HG02884 (cell line): ENCODE measurements at regions not wholly inside any gene's neighbourhood (a gene's known extent, or its start where the extent isn't known, plus 50 kb on each side); places are given as distances from the start of the nearest gene placed in this dataset.
A peak's percentile ranks its signal among the peaks of the same experiment; 100 is the strongest.

Source experiments
- ATAC-seq: cut with Tn5 transposase; IDR thresholded peaks from one replicate; pipeline ENCODE4 v1.9.1; 2021; ENCODE audit warnings: mild to moderate bottlenecking, moderate library complexity; ENCODE audit not compliant: unreplicated experiment

GRCh38 chr3:177300039-177300833 lies 103.0 kb upstream of the TBL1XR1 start:
- peak; percentile 66 for ATAC-seq

GRCh38 chr3:177300842-177301241 lies 103.6 kb upstream of the TBL1XR1 start:
- no peak for ATAC-seq

- no peak for ATAC-seq
Measured at GRCh38 chr3:177306252-177306651, 109.0 kb upstream of the TBL1XR1 start.

- ATAC-seq = no peak
Measured at GRCh38 chr3:177307391-177307790, 110.1 kb upstream of the TBL1XR1 start.

- no peak for ATAC-seq
Measured at GRCh38 chr3:177307826-177308225, 110.5 kb upstream of the TBL1XR1 start.

GRCh38 chr3:177308286-177308685 lies 111.0 kb upstream of the TBL1XR1 start:
- no peak for ATAC-seq

- ATAC-seq = no peak
Measured at GRCh38 chr3:177308911-177309310, 111.6 kb upstream of the TBL1XR1 start.

- ATAC-seq = no peak
Measured at GRCh38 chr3:177312491-177312890, 115.2 kb upstream of the TBL1XR1 start.

- peak; percentile 77 for ATAC-seq
Measured at GRCh38 chr3:177314897-177315296, 117.6 kb upstream of the TBL1XR1 start.

- ATAC-seq = no peak
Measured at GRCh38 chr3:177317247-177317646, 120.0 kb upstream of the TBL1XR1 start.

GRCh38 chr3:177318559-177318958 lies 121.3 kb upstream of the TBL1XR1 start:
- ATAC-seq = no peak

GRCh38 chr3:177320765-177321247 lies 123.5 kb upstream of the TBL1XR1 start:
- ATAC-seq = no peak

- ATAC-seq = no peak
Measured at GRCh38 chr3:177321819-177322218, 124.5 kb upstream of the TBL1XR1 start.

- no peak for ATAC-seq
Measured at GRCh38 chr3:177322881-177323280, 125.6 kb upstream of the TBL1XR1 start.

GRCh38 chr3:177329854-177330253 lies 132.6 kb upstream of the TBL1XR1 start:
- ATAC-seq = no peak

- ATAC-seq = no peak
Measured at GRCh38 chr3:177330779-177331178, 133.5 kb upstream of the TBL1XR1 start.

GRCh38 chr3:177331203-177331835 lies 134.0 kb upstream of the TBL1XR1 start:
- no peak for ATAC-seq

- ATAC-seq = no peak
Measured at GRCh38 chr3:177332955-177333354, 135.7 kb upstream of the TBL1XR1 start.

- no peak for ATAC-seq
Measured at GRCh38 chr3:177333533-177334520, 136.5 kb upstream of the TBL1XR1 start.

GRCh38 chr3:177334803-177335202 lies 137.5 kb upstream of the TBL1XR1 start:
- ATAC-seq = no peak

GRCh38 chr3:177335728-177336127 lies 138.4 kb upstream of the TBL1XR1 start:
- ATAC-seq = no peak
